B cell (primary cell): ENCODE measurements at regions not wholly inside any gene's neighbourhood (a gene's known extent, or its start where the extent isn't known, plus 50 kb on each side); places are given as distances from the start of the nearest gene placed in this dataset.

Source experiments
- ATAC-seq: fragments of 200-7000 bp; cut with Tn5 transposase; one replicate; pipeline ENCODE4 v1.10.0; 2021; ENCODE audit warnings: low read depth, mild to moderate bottlenecking, moderate number of reproducible peaks, moderate library complexity
- CTCF ChIA-PET: fragments of 350-600 bp; sonication (Branson Sonifier 250); formaldehyde crosslinking; loops from one replicate; lab custom pipeline; 2021; ENCODE audit warnings: antibody characterized with exemption, inconsistent platforms; lab: Charles Lee
- POLR2A ChIA-PET: fragments of 350-600 bp; sonication (Branson Sonifier 250); formaldehyde crosslinking; loops from one replicate; lab custom pipeline; 2021; ENCODE audit warnings: antibody characterized with exemption; lab: Charles Lee
- DNase-seq: peaks from one replicate; pipeline ENCODE4 v3.0.0; 2013
- H2AFZ ChIP-seq: 2 replicates; pipeline ENCODE4 v1.6.1; 2012; ENCODE audit warnings: mild to moderate bottlenecking, low read depth, low read length; ENCODE audit not compliant: insufficient read depth, poor library complexity, severe bottlenecking
- H3K27ac ChIP-seq, 2 donors: 1 replicate in 1 of 2; 2 replicates in 1 of 2; pipeline ENCODE4 v1.5.1; 2012 to 2013; ENCODE audit warnings: low read length in 2 of 2, mild to moderate bottlenecking in 2 of 2, moderate library complexity in 1 of 2
- H3K27me3 ChIP-seq, 4 experiments: fragments of 200-600 bp in 1 of 4; sonication (generic) in 1 of 4; replicated peaks in 1 of 4; 1 replicate in 2 of 4; 2 replicates in 2 of 4; pipeline versions ENCODE4 v1.6.1 to v1.7.0; 2013 to 2016; ENCODE audit warnings: low read length in 3 of 4, mild to moderate bottlenecking in 2 of 4, mixed read lengths in 1 of 4, moderate library complexity in 1 of 4; ENCODE audit not compliant: insufficient read depth in 4 of 4, control insufficient read depth in 3 of 4; ENCODE audit errors: control extremely low read depth in 1 of 4
- H3K36me3 ChIP-seq, 2 experiments: replicated peaks in 1 of 2; 1 replicate in 1 of 2; 2 replicates in 1 of 2; pipeline versions ENCODE4 v1.6.1 to v1.7.1; 2013; ENCODE audit warnings: low read length in 1 of 2; ENCODE audit not compliant: insufficient read depth in 2 of 2, control insufficient read depth in 1 of 2; ENCODE audit errors: control extremely low read depth in 1 of 2, extremely low read depth in 1 of 2
- H3K4me1 ChIP-seq, 2 donors: fragments of 200-600 bp in 1 of 2; sonication (generic) in 1 of 2; 1 replicate in 1 of 2; 2 replicates in 1 of 2; pipeline versions ENCODE4 v1.5.1 to v1.6.1; 2013 to 2017; ENCODE audit warnings: low read length in 2 of 2; ENCODE audit not compliant: control insufficient read depth in 2 of 2, insufficient read depth in 2 of 2
- H3K4me2 ChIP-seq: replicated peaks from 2 replicates; pipeline ENCODE3; 2012; ENCODE audit warnings: mild to moderate bottlenecking, low read depth, low read length; ENCODE audit not compliant: poor library complexity, severe bottlenecking
- H3K4me3 ChIP-seq, 5 experiments: fragments of 200-600 bp in 1 of 5; sonication (generic) in 1 of 5; 1 replicate in 3 of 5; 2 replicates in 2 of 5; pipeline versions ENCODE4 v1.5.1 to v1.7.0; 2011 to 2016; ENCODE audit warnings: low read length in 4 of 5, mild to moderate bottlenecking in 4 of 5, low read depth in 2 of 5, control low read depth in 1 of 5, moderate library complexity in 1 of 5; ENCODE audit not compliant: insufficient read depth in 1 of 5; ENCODE audit errors: control extremely low read depth in 1 of 5, extremely low read depth in 1 of 5
- H3K79me2 ChIP-seq: fragments of 200-600 bp; sonication (generic); one replicate; pipeline ENCODE4 v1.6.0; 2016; ENCODE audit warnings: low read length; ENCODE audit not compliant: control insufficient read depth, insufficient read depth
- H3K9ac ChIP-seq: fragments of 200-600 bp; sonication (generic); 2 replicates; pipeline ENCODE4 v1.6.1; 2017; ENCODE audit warnings: mild to moderate bottlenecking, low read length, moderate library complexity
- H3K9me3 ChIP-seq, 3 donors: one replicate each; pipeline versions ENCODE4 v1.6.1 to v1.7.1; 2013; ENCODE audit warnings: low read length in 2 of 3; ENCODE audit not compliant: control insufficient read depth in 2 of 3, insufficient read depth in 1 of 3; ENCODE audit errors: control extremely low read depth in 1 of 3
- H4K20me1 ChIP-seq: 2 replicates; pipeline ENCODE4 v1.6.0; 2012; ENCODE audit warnings: mild to moderate bottlenecking, low read length; ENCODE audit not compliant: insufficient read depth, control insufficient read depth, poor library complexity, severe bottlenecking
- H3K27ac Mint-ChIP-seq: one replicate; pipeline ENCODE4 v1.8.0; 2021; ENCODE audit warnings: mixed read lengths
- H3K27me3 Mint-ChIP-seq: one replicate; pipeline ENCODE4 v1.8.0; 2021; ENCODE audit warnings: mixed read lengths
- H3K4me1 Mint-ChIP-seq: one replicate; pipeline ENCODE4 v1.8.0; 2021; ENCODE audit warnings: mixed read lengths
- H3K4me3 Mint-ChIP-seq: one replicate; pipeline ENCODE4 v1.8.0; 2021; ENCODE audit warnings: mixed read lengths
- H3K9me3 Mint-ChIP-seq: one replicate; pipeline ENCODE4 v1.8.0; 2022; ENCODE audit warnings: mixed read lengths; ENCODE audit not compliant: insufficient read depth
- CTCF ChIP-seq: fragments of 200-600 bp; IDR thresholded peaks from one replicate; pipeline ENCODE4 v1.8.0; 2022; ENCODE audit warnings: antibody characterized with exemption, mild to moderate bottlenecking
- EZH2 ChIP-seq: IDR thresholded peaks from 2 replicates; pipeline ENCODE4 v1.6.1; 2012; ENCODE audit warnings: borderline replicate concordance, low read depth, mild to moderate bottlenecking, moderate library complexity, low read length; ENCODE audit not compliant: insufficient read depth, poor library complexity, severe bottlenecking
- WGBS: methylation state at CpG from one replicate; pipeline ENCODE4 v1.1.5; 2013; ENCODE audit warnings: missing lambda C conversion rate; ENCODE audit not compliant: insufficient coverage; 5-methylcytosine and 5-hydroxymethylcytosine counted together
- intact Hi-C: fragments of 100-400 bp; cut with micrococcal nuclease; formaldehyde crosslinking; loops from one replicate; pipeline ENCODE4 v1.10.0; 2022

- ATAC-seq: no peak
These were observed 125.8 kb downstream of the RAB11FIP2 start for GRCh38 chr10:117920956-117921355.

GRCh38 chr10:117921421-117921820 lies 125.3 kb downstream of the RAB11FIP2 start:
- Mint-ChIP-seq H3K9me3 (no peaks in the 10 kb centered on the region), H3K4me1 (no peaks in the 10 kb centered on the region), H3K4me3 (no peak overlapping the region), H3K27ac (no peak overlapping the region), H3K27me3 (no peaks in the 10 kb centered on the region)
- POLR2A ChIA-PET: no interaction called here
- H3K4me1 ChIP-seq: no peaks in the 10 kb centered on the region
- TF ChIP-seq EZH2: no peak
- no peak for TF ChIP-seq CTCF
- 84% methylated on average over 9 of the region's 11 CpGs for WGBS
- intact Hi-C loops: no loop called here
- H3K4me3 ChIP-seq: no peak overlapping the region
- H3K9me3 ChIP-seq: no peaks in the 10 kb centered on the region
- H4K20me1 ChIP-seq: no peaks in the 10 kb centered on the region
- DNase-seq (no peak), ATAC-seq (no peak)
- H3K79me2 ChIP-seq: no peaks in the 10 kb centered on the region
- H3K36me3 ChIP-seq: no peaks in the 10 kb centered on the region
- no peak overlapping the region for H3K4me2 ChIP-seq
- no peak overlapping the region for H2AFZ ChIP-seq
- peaks cover 0 to 2% (median 0%) of the 10 kb centered on the region in 4 experiments for H3K27me3 ChIP-seq
- CTCF ChIA-PET: no interaction called here
- H3K9ac ChIP-seq: no peak overlapping the region
- H3K27ac ChIP-seq: no peak overlapping the region

More at GRCh38 chr10:117920956-117921355, 125.8 kb downstream of the RAB11FIP2 start:
- ChIA-PET CTCF (no interaction called here), POLR2A (no interaction called here)
- Histone ChIP-seq H3K36me3 (no peaks in the 10 kb centered on the region), H3K4me1 (no peaks in the 10 kb centered on the region), H4K20me1 (no peaks in the 10 kb centered on the region), H2AFZ (no peak overlapping the region), H3K27ac (no peak overlapping the region), H3K9ac (no peak overlapping the region), H3K9me3 (no peaks in the 10 kb centered on the region), H3K27me3 (peaks cover 0 to 2% (median 0%) of the 10 kb centered on the region in 4 experiments), H3K4me3 (no peak overlapping the region), H3K79me2 (no peaks in the 10 kb centered on the region), H3K4me2 (no peak overlapping the region)
- H3K27me3 Mint-ChIP-seq: no peaks in the 10 kb centered on the region
- no peak for DNase-seq
- intact Hi-C loops: no loop called here
- H3K4me1 Mint-ChIP-seq: no peaks in the 10 kb centered on the region
- H3K9me3 Mint-ChIP-seq: no peaks in the 10 kb centered on the region
- no peak overlapping the region for H3K4me3 Mint-ChIP-seq
- WGBS: 64% methylated on average over 2 of the region's 3 CpGs
- H3K27ac Mint-ChIP-seq: no peak overlapping the region
- TF ChIP-seq CTCF: no peak
- no peak for TF ChIP-seq EZH2
